ENCODE measurements at regions not wholly inside any gene's neighbourhood (a gene's known extent, or its start where the extent isn't known, plus 50 kb on each side); places are given as distances from the start of the nearest gene placed in this dataset.

- TF ChIP-seq CTCF (IDR thresholded peaks at IDR 0.05) (no peak), POLR2AphosphoS5 (IDR thresholded peaks at IDR 0.05) (no peak), POLR2A (IDR thresholded peaks at IDR 0.05) (no peak)
Observed at GRCh38 chr10:33791272-33791660, 456.8 kb upstream of the NRP1 start.
